GM12873 (cell line): ENCODE measurements at regions not wholly inside any gene's neighbourhood (a gene's known extent, or its start where the extent isn't known, plus 50 kb on each side); places are given as distances from the start of the nearest gene placed in this dataset.

Experiments
- TF ChIP-seq, protein P1 (sequence below): IDR thresholded peaks from 2 replicates; pipeline ENCODE4 v1.5.1; 2012; ENCODE audit warnings: low read depth, mild to moderate bottlenecking, moderate library complexity, low read length, control low read depth; ENCODE audit not compliant: insufficient read depth; ENCODE audit errors: missing control alignments

DNA sequence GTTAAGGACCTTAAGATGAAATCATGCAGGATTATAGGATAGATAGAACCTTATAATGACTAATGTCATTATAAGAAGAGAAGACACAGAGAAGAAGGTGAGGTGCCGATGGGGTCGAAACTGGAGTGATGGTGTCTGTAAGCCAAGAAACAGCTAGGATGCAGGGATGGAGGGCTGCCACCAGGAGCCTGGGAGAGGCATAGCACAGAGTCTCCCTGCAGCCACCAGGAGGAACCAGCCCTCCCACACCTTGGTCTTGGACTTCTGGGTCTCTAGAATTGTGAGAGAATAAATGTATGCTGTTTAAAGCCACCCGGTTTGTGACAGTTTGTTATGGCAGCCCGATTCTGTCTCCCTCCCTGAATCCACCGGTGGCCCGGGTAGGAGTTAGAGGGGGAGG, 337.2 kb upstream of the AJAP1 start:
- TF ChIP-seq, protein P1, sequence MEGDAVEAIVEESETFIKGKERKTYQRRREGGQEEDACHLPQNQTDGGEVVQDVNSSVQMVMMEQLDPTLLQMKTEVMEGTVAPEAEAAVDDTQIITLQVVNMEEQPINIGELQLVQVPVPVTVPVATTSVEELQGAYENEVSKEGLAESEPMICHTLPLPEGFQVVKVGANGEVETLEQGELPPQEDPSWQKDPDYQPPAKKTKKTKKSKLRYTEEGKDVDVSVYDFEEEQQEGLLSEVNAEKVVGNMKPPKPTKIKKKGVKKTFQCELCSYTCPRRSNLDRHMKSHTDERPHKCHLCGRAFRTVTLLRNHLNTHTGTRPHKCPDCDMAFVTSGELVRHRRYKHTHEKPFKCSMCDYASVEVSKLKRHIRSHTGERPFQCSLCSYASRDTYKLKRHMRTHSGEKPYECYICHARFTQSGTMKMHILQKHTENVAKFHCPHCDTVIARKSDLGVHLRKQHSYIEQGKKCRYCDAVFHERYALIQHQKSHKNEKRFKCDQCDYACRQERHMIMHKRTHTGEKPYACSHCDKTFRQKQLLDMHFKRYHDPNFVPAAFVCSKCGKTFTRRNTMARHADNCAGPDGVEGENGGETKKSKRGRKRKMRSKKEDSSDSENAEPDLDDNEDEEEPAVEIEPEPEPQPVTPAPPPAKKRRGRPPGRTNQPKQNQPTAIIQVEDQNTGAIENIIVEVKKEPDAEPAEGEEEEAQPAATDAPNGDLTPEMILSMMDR, result no peak

DNA sequence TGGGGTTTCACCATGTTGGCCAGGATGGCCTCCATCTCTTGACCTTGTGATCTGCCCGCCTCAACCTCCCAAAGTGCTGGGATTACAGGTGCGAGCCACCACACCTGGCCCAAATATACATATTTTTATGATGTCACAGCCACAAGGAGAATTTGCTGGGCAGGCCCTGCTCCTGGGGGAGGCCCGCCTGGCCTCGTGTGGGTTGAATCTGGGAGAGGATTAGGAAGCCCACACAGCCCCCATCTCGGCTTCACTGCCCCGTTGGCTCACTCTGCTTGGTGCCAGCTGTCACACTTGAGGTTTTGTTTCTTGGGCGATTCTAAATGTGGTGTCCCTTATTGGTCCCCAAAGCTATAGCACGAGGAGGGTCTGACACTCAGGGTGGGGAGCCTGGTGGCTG, 335.7 kb upstream of the AJAP1 start:
- TF ChIP-seq, protein P1, result no peak

DNA sequence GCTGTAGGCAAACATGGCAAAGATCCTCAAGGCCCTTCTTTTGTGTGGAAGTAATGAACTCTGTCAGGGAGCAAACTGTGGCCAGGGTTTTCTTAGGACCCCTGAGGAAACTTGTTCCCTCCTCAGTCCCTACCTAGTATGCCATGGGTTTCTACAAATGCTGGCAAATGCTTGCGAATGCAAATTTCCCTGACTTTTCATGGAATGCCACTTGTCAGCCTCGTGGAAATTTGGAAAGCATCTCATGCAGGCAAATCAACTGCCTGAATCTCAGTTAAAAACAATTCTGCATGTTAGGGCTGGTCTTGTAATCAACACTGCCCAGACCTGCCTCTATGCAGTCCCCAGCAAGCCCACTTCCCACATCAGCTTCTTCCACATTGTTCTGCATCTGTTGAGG, 334.9 kb upstream of the AJAP1 start:
- TF ChIP-seq, protein P1, result no peak

DNA sequence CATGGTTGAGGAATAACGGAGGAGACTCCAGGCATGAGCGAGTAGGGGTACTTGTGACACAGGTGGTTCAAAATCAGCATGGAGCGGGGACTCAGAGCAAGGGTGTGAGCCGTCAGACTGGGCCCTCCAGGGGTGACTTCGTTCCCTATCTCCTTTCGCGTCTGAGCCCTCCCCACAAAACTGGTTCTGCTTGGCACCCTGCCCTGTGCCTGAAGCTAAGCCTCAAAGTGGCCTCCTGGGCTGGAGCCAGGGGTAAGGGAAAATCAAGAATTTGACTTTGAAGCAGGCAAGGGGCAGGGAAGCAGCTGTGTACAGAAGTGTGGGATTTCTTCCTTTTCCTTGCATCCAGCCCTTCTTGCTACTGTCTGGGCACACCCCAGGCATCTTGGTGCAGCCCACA, 331.5 kb upstream of the AJAP1 start:
- TF ChIP-seq, protein P1, result no peak

DNA sequence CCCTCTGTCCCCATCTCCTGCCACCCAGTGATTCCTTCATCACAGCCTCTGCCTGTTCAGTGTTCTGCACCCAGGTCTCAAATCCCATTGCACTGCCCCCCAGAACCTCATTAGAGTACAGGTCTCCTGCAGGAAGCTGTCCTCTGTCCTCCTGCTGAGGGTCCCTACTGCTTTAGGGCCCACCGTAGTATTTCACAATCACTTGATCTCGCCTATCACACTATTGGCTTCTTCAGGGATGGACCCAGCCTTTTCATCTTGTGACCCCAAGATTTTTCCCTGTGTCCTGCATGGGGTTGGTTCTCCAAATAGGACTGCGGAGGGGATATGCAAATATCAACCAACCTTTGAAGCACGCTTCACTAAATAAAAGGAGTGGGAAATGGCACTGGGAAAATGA, 331.1 kb upstream of the AJAP1 start:
- TF ChIP-seq, protein P1, result no peak

DNA sequence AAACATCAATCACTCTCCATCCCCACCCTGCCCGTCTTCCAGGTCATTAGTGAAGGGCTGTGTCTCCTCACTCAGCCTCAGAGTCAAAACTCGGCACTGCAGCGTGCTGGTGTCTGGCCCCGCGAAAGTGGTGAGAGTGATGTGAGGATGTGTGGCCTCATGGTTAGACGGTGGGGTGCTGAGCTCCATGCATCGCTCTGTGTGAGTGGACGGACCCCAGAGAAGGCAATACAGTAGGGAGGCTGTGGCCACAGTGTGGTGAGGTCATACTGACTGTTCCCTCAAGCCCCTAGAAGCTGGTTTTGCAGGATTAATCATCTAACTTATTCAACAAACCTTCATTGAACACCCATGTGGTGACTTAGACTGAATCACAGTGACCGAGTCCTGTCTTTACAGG, 329.9 kb upstream of the AJAP1 start:
- TF ChIP-seq, protein P1, result no peak

DNA sequence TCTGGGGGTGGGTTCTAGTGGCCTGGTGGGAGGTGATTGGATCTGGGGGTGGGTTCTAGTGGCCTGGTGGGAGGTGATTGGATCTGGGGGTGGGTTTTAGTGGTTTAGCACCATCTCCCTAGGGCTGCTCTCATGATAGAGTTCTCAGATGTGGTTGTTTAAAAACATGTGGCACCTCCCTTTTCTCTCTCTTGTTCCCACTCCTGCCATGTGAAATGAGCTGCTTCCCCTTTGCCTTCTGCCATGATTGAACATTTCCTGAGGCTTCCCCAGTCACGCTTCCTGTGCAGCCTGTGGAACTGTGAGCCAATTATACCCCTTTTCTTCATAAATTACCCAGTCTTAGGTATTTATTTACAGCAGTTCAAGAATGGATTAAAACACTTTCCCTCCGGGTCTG, 327.3 kb upstream of the AJAP1 start:
- TF ChIP-seq, protein P1, result no peak
